Right lobe of liver (tissue), 4 donors: ENCODE measurements at regions not wholly inside any gene's neighbourhood (a gene's known extent, or its start where the extent isn't known, plus 50 kb on each side); places are given as distances from the start of the nearest gene placed in this dataset.

ENCODE experiments used
- POLR2A ChIP-seq: fragments of 450-650 bp; IDR thresholded peaks from one replicate; pipeline ENCODE4 v1.6.1; 2017; ENCODE audit warnings: antibody characterized with exemption, mild to moderate bottlenecking
- TF ChIP-seq, protein P1 (sequence below), 4 donors: fragments of 200-600 bp in 3 of 4; fragments of 450-650 bp in 1 of 4; IDR thresholded peaks; one replicate each; pipeline versions ENCODE4 v1.5.1 to v1.8.0; 2016 to 2022; ENCODE audit warnings: antibody characterized with exemption in 4 of 4, mild to moderate bottlenecking in 2 of 4
- donor health status: DM: no; HTN: no; CAD: no.
- donor health status: DM: no; HTN: no; CAD: no.
- donor health status: DM: no; HTN: yes; CAD: no.

GRCh38 chr16:65226077-65226476 lies 104.2 kb upstream of the CDH11 start:
- TF ChIP-seq POLR2A = no peak
- TF ChIP-seq, protein P1, sequence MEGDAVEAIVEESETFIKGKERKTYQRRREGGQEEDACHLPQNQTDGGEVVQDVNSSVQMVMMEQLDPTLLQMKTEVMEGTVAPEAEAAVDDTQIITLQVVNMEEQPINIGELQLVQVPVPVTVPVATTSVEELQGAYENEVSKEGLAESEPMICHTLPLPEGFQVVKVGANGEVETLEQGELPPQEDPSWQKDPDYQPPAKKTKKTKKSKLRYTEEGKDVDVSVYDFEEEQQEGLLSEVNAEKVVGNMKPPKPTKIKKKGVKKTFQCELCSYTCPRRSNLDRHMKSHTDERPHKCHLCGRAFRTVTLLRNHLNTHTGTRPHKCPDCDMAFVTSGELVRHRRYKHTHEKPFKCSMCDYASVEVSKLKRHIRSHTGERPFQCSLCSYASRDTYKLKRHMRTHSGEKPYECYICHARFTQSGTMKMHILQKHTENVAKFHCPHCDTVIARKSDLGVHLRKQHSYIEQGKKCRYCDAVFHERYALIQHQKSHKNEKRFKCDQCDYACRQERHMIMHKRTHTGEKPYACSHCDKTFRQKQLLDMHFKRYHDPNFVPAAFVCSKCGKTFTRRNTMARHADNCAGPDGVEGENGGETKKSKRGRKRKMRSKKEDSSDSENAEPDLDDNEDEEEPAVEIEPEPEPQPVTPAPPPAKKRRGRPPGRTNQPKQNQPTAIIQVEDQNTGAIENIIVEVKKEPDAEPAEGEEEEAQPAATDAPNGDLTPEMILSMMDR (IDR thresholded peaks at IDR 0.05) = no peak
